ENCODE measurements at regions not wholly inside any gene's neighbourhood (a gene's known extent, or its start where the extent isn't known, plus 50 kb on each side); places are given as distances from the start of the nearest gene placed in this dataset.

- no peak for DNase-seq
These were observed 58.3 kb upstream of the NEUROD6 start for GRCh38 chr7:31398815-31399214.

GRCh38 chr7:31407178-31407676 lies 66.7 kb upstream of the NEUROD6 start:
- no peak for DNase-seq

GRCh38 chr7:31408140-31408729 lies 67.7 kb upstream of the NEUROD6 start:
- peak in 1 of 3 experiments; percentile 31 for DNase-seq

- DNase-seq: no peak
These were observed 69.7 kb upstream of the NEUROD6 start for GRCh38 chr7:31410265-31410664.

- DNase-seq: no peak
These were observed 70.9 kb upstream of the NEUROD6 start for GRCh38 chr7:31411416-31411815.

- no peak for DNase-seq
These were observed 73.2 kb upstream of the NEUROD6 start for GRCh38 chr7:31413766-31414165.

GRCh38 chr7:31416381-31416870 lies 75.9 kb upstream of the NEUROD6 start:
- peak in 1 of 3 experiments; percentile 31 for DNase-seq

- no peak for DNase-seq
These were observed 78.4 kb upstream of the NEUROD6 start for GRCh38 chr7:31418928-31419327.

GRCh38 chr7:31419505-31420055 lies 79.1 kb upstream of the NEUROD6 start:
- DNase-seq: peak in 1 of 3 experiments; percentile 24

- no peak for DNase-seq
These were observed 80.4 kb upstream of the NEUROD6 start for GRCh38 chr7:31420948-31421347.

GRCh38 chr7:31421607-31422006 lies 81.1 kb upstream of the NEUROD6 start:
- no peak for DNase-seq

- no peak for DNase-seq
These were observed 83.5 kb upstream of the NEUROD6 start for GRCh38 chr7:31423994-31424393.

- peak in 1 of 3 experiments; percentile 35 for DNase-seq
These were observed 81.7 kb upstream of the ITPRID1 start for GRCh38 chr7:31432176-31432575.

GRCh38 chr7:31432836-31433340 lies 81.0 kb upstream of the ITPRID1 start:
- DNase-seq: peak in 1 of 3 experiments; percentile 45

- peak; percentile 19 to 92 (median 61) for DNase-seq
These were observed 76.5 kb upstream of the ITPRID1 start for GRCh38 chr7:31437250-31437865.

GRCh38 chr7:31439165-31439564 lies 74.7 kb upstream of the ITPRID1 start:
- no peak for DNase-seq

- no peak for DNase-seq
These were observed 73.4 kb upstream of the ITPRID1 start for GRCh38 chr7:31440511-31440910.

GRCh38 chr7:31442626-31443025 lies 71.3 kb upstream of the ITPRID1 start:
- peak in 1 of 3 experiments; percentile 35 for DNase-seq

- peak; percentile 64 to 84 (median 73) for DNase-seq
These were observed 70.4 kb upstream of the ITPRID1 start for GRCh38 chr7:31443457-31443856.

GRCh38 chr7:31444196-31444595 lies 69.7 kb upstream of the ITPRID1 start:
- no peak for DNase-seq

- DNase-seq: no peak
These were observed 68.1 kb upstream of the ITPRID1 start for GRCh38 chr7:31445686-31446355.

GRCh38 chr7:31448649-31449048 lies 65.2 kb upstream of the ITPRID1 start:
- DNase-seq: no peak

GRCh38 chr7:31455844-31456243 lies 58.0 kb upstream of the ITPRID1 start:
- DNase-seq: no peak
